GM12872 (cell line): ENCODE measurements at regions not wholly inside any gene's neighbourhood (a gene's known extent, or its start where the extent isn't known, plus 50 kb on each side); places are given as distances from the start of the nearest gene placed in this dataset.

Experiments
- TF ChIP-seq, protein P1 (sequence below): IDR thresholded peaks from 3 replicates; pipeline ENCODE4 v1.5.1; 2011; ENCODE audit warnings: low read depth, mild to moderate bottlenecking, low read length, moderate library complexity; ENCODE audit not compliant: insufficient read depth

DNA sequence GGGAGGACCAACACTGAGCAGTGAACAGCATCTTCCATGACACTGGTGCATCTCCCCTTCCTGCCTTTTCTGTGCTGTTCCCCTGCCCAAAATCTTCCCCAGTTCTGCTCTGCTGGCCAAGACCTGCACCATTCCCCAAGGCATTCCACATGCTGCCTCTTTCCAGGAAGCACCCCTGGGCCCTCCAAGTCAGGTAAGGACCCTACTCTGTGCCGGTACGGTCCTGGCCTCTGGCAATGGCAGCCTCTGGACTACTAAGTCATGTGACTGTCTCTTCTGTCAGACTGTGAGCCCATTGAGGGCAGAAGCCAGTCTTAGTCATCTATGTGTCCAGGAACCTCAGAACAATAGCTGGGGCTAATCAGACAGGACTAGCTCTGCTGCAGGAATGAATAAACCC is 282.0 kb downstream of the MYCN start:
- TF ChIP-seq, protein P1, sequence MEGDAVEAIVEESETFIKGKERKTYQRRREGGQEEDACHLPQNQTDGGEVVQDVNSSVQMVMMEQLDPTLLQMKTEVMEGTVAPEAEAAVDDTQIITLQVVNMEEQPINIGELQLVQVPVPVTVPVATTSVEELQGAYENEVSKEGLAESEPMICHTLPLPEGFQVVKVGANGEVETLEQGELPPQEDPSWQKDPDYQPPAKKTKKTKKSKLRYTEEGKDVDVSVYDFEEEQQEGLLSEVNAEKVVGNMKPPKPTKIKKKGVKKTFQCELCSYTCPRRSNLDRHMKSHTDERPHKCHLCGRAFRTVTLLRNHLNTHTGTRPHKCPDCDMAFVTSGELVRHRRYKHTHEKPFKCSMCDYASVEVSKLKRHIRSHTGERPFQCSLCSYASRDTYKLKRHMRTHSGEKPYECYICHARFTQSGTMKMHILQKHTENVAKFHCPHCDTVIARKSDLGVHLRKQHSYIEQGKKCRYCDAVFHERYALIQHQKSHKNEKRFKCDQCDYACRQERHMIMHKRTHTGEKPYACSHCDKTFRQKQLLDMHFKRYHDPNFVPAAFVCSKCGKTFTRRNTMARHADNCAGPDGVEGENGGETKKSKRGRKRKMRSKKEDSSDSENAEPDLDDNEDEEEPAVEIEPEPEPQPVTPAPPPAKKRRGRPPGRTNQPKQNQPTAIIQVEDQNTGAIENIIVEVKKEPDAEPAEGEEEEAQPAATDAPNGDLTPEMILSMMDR: no peak

DNA sequence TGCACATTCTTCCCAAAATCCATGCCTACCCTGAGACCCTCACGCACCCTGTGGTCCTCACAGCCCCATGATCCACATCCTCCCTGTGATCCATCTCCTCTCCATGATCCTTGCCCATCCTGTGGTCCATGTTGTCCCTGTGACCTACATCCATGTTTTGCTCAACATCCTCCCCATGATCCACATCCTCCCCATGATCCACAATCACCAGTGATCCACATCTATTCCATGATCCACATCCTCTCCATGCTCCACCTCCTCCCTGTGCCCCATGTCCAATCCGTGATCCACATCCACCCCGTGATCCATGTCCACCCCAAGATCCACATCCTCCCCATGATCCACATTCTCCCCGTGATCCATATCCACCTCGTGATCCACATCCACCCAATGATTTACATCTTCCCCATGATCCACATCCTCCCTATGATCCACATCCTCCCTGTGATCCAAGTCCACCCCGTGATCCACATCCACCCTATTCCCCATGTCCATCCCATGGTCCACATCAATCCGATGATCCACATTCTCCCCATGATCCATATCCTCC is 281.2 kb downstream of the MYCN start:
- TF ChIP-seq, protein P1: no peak

DNA sequence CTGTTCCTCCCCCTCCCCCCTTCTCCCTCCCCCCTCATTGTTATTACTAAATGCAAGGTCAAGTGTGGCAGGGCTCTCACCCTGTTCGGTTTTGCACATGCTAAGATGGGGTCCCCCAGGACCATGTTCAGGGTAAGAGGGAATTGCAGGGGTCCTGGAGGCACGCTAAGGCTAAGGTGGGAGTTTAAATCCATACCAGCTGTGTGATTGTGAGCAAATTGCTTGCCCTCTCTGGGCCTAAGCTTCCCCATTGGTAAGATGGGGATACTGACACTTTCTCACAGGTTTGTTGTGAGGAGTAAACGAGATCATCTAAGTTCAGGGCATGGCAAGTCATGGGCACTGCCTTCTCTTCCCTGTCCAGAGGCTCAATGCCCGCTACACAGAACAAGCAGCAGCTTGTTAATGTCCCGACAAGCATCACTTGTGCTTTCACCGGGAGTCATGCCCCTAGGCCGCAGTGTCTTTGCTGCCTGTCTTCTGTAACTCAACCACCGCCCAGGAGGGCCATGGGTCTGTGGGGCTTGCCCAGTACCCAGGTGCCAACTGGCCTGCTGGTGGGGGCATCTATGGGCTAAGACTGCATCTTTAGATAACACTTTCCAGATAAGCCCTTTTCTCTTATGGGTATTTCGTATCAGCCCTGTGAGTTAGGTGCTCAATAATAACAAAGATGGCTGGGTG is 279.1 kb downstream of the MYCN start:
- TF ChIP-seq, protein P1: no peak

DNA sequence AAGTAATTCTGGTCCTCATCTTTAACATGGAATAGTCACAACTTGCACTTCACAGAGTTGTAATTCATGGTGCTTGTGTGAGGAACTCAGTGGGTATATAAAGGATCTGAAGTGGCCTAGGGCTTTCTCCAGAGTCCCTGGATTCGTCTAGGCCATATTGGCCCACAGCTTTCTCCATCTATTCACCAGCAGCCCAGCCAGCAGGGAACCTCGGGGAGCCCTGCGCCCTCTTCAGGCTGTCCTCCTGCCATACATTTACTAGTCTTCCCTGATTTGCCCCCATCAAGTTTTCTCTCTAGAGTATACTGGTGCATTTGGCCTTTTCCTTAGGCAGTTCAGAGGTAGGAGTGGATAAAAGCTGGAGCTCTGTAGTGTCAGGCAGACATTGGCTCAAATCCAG is 278.3 kb downstream of the MYCN start:
- TF ChIP-seq, protein P1: peak; percentile 31; the same call in 1 of the 3 replicates

DNA sequence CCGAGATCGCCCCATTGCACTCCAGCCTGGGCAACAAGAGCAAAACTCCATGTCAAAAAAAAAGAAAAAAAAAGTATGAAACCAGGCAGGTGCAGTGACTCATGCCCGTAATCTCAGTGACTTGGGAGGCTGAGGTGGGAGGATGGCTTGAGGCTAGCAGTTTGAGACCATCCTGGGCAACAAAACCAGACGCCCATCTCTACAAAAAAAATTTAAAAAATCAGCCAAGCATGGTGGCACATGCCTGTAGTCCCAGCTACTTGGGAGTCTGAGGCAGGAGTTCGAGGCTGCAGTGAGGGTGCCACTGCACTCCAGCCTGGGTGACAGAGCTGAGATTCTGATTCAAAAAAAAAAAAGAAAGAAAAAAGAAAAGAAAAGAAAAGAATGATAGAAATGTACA is 277.8 kb downstream of the MYCN start:
- TF ChIP-seq, protein P1: no peak

DNA sequence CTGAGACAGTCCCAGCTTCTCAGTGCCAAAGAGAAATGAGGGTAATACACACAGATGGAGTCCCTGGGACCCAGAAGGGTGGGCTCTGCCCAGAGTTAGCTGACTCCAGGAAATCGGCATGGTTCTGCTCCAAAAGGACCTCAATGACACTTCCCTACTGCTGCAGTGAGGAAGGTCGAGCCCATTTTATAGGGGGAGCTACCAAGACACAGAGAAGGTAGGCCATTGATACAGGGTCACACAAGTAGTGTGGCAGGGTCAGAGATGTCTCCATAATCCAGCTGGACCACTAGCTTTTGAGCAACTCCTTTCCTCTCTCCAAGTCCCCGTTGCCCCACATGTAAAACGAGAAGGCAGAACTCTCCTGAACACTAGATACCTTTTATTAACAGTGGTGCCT is 276.9 kb downstream of the MYCN start:
- TF ChIP-seq, protein P1: no peak

DNA sequence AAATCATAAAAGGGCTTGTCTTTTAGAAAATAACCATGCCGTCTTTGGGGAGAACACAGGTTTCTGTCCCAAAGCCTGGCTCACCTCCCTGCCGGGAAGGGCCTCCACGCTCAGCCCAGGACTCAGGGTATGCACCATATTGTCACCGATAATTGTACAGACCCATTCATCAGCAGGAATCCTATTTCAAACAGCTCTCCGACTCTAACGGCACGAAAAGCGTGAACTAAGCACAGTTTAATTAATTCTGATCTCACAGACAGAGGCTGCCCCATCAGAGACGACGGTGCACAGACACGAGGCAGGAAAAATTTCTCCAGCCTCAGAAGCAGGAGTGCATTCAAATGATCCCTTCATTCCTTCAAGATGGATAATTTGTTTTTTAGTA is 276.2 kb downstream of the MYCN start:
- TF ChIP-seq, protein P1: no peak
